ENCODE measurements at regions not wholly inside any gene's neighbourhood (a gene's known extent, or its start where the extent isn't known, plus 50 kb on each side); places are given as distances from the start of the nearest gene placed in this dataset.
"Not testable (repeated sequence)": the region's sequence is repeated elsewhere in the genome, so short reads cannot be mapped to it uniquely, and the experiment has no call there.

- no peak for DNase-seq (ENCODE audit: low spot score)
Measured at GRCh38 chr14:27559848-27560247, 962.0 kb upstream of the NOVA1 start.

- no peak for DNase-seq (ENCODE audit: low spot score)
Measured at GRCh38 chr14:27566843-27567382, 969.1 kb upstream of the NOVA1 start.

- no peak for DNase-seq (ENCODE audit: low spot score)
Measured at GRCh38 chr14:27573018-27573417, 975.2 kb upstream of the NOVA1 start.

GRCh38 chr14:27587103-27587502, 989.3 kb upstream of the NOVA1 start:
- no peak for DNase-seq (ENCODE audit: low spot score)

- no peak for DNase-seq (ENCODE audit: low spot score)
Measured at GRCh38 chr14:27605282-27605681, 1007.4 kb upstream of the NOVA1 start.

GRCh38 chr14:27608377-27608776, 1010.5 kb upstream of the NOVA1 start:
- no peak for DNase-seq (ENCODE audit: low spot score)

GRCh38 chr14:27612121-27612520, 1014.3 kb upstream of the NOVA1 start:
- no peak for DNase-seq (ENCODE audit: low spot score)

GRCh38 chr14:27613102-27613501, 1015.3 kb upstream of the NOVA1 start:
- no peak for DNase-seq (ENCODE audit: low spot score)

GRCh38 chr14:27623782-27624181, 1025.9 kb upstream of the NOVA1 start:
- no peak for DNase-seq (ENCODE audit: low spot score)

- DNase-seq (ENCODE audit: low spot score): no peak
Measured at GRCh38 chr14:27634056-27634970, 1036.5 kb upstream of the NOVA1 start.

GRCh38 chr14:27640688-27641087, 1042.9 kb upstream of the NOVA1 start:
- not testable (repeated sequence) for DNase-seq (ENCODE audit: low spot score)

- DNase-seq (ENCODE audit: low spot score): no peak
Measured at GRCh38 chr14:27642251-27642866, 1044.5 kb upstream of the NOVA1 start.

GRCh38 chr14:27660683-27661082, 1062.8 kb upstream of the NOVA1 start:
- DNase-seq (ENCODE audit: low spot score): no peak

GRCh38 chr14:27668531-27668930, 1070.7 kb upstream of the NOVA1 start:
- DNase-seq (ENCODE audit: low spot score): peak; percentile 26

- no peak for DNase-seq (ENCODE audit: low spot score)
Measured at GRCh38 chr14:27672047-27672446, 1074.2 kb upstream of the NOVA1 start.

- not testable (repeated sequence) for DNase-seq (ENCODE audit: low spot score)
Measured at GRCh38 chr14:27672811-27673737, 1075.2 kb upstream of the NOVA1 start.

- DNase-seq (ENCODE audit: low spot score): no peak
Measured at GRCh38 chr14:27686137-27686536, 1080.5 kb upstream of the FOXG1 start.

- no peak for DNase-seq (ENCODE audit: low spot score)
Measured at GRCh38 chr14:27688841-27689444, 1077.6 kb upstream of the FOXG1 start.

GRCh38 chr14:27712364-27712763, 1054.2 kb upstream of the FOXG1 start:
- no peak for DNase-seq (ENCODE audit: low spot score)

GRCh38 chr14:27715561-27715960, 1051.0 kb upstream of the FOXG1 start:
- DNase-seq (ENCODE audit: low spot score): no peak

- no peak for DNase-seq (ENCODE audit: low spot score)
Measured at GRCh38 chr14:27721760-27722159, 1044.8 kb upstream of the FOXG1 start.
